Neural cell (in vitro differentiated cells): ENCODE measurements at regions not wholly inside any gene's neighbourhood (a gene's known extent, or its start where the extent isn't known, plus 50 kb on each side); places are given as distances from the start of the nearest gene placed in this dataset.

Source experiments
- CTCF ChIP-seq: fragments of 450-650 bp; IDR thresholded peaks from 2 replicates; pipeline ENCODE4 v1.5.1; 2014; ENCODE audit warnings: antibody characterized with exemption, mild to moderate bottlenecking, moderate library complexity; ENCODE audit not compliant: poor library complexity, severe bottlenecking
- EZH2 ChIP-seq: fragments of 200-600, 300-800 bp; shearing (Covaris generic), sonication (generic); IDR thresholded peaks from 2 replicates; pipeline ENCODE4 v1.6.1; 2014; ENCODE audit warnings: antibody characterized with exemption, low read length, borderline replicate concordance, mild to moderate bottlenecking; ENCODE audit not compliant: insufficient read depth, poor library complexity, severe bottlenecking
- POLR2AphosphoS5 ChIP-seq: IDR thresholded peaks from 2 replicates; pipeline ENCODE4 v1.6.1; 2012

GRCh38 chr5:125205601-125206225 is 459.3 kb upstream of the ZNF608 start:
- TF ChIP-seq EZH2: no peak
- no peak for TF ChIP-seq CTCF
- no peak for TF ChIP-seq POLR2AphosphoS5
